HG03108 (cell line): ENCODE measurements at regions not wholly inside any gene's neighbourhood (a gene's known extent, or its start where the extent isn't known, plus 50 kb on each side); places are given as distances from the start of the nearest gene placed in this dataset.

Experiments
- ATAC-seq: cut with Tn5 transposase; IDR thresholded peaks from one replicate; pipeline ENCODE4 v1.9.1; 2021; ENCODE audit warnings: moderate library complexity; ENCODE audit not compliant: unreplicated experiment

- no peak for ATAC-seq
Observed at GRCh38 chr5:98460536-98460935, 312.9 kb upstream of the RGMB start.

DNA sequence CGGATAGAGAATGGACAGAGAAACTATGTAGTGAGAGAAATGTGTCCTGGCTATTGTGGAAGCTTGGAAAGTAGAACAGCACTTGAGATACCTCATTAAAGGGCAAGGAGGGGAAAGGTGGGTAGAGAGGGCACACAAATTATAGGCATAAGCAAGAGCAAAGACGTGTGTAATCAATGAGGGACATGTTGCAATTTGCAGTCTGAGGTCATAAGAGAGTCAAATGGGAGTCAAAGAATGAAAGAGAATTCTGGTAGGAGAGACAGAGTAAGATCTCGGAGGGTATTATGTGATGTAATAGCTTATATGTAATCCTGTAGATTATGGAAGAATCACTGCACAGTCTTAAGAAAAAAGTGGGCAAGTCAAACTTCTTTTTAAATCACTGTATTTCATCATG is 312.0 kb upstream of the RGMB start:
- ATAC-seq: no peak

GRCh38 chr5:98463222-98463621 is 310.2 kb upstream of the RGMB start:
- ATAC-seq: no peak

- ATAC-seq: no peak
Observed at GRCh38 chr5:98463676-98464075, 309.8 kb upstream of the RGMB start.

DNA sequence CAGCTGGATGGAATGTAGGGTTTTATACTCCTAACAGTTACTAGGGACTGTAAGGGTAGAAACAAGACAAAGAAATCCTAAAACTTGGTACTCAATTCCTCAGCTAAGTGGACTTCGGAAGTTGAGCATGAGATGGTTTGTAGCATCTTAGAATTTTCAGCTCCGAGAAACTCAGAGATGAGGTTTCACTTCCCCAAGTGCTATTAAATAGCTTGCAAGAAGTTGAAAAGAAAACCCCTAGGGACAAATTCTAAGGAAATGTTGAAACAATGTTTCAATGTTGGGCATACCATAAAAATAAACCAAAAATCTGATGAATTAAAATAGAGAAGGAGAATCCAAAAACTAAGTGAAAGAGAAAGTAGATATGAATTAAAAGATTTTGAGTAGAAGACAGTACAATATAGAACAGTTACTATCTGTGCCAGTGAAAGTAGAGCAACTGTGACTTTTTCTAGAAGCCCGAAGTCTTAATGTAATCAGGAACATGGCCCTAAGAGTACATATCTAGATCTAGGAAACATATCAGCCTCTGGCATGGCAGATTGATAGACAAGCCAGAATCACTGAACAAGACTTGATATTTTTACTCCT is 308.6 kb upstream of the RGMB start:
- peak; percentile 64 for ATAC-seq

- ATAC-seq: no peak
Observed at GRCh38 chr5:98468188-98468869, 305.1 kb upstream of the RGMB start.

DNA sequence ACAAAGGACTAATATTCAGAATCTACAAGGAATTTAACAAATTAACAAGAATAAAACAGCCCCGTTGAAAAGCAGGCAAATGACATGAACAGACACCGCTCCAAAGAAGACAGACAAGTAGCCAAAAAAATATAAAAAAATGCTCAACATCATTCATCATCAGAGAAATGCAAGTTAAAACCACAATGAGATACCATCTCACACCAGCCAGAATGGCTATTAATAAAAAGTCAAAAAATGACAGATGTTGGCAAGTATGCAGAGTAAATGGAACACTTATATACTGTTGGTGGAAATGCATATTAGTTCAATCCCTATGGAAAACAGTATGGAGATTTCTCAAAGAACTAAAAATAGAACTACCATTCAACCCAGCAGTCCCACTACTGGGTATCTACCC is 302.7 kb upstream of the RGMB start:
- no peak for ATAC-seq

DNA sequence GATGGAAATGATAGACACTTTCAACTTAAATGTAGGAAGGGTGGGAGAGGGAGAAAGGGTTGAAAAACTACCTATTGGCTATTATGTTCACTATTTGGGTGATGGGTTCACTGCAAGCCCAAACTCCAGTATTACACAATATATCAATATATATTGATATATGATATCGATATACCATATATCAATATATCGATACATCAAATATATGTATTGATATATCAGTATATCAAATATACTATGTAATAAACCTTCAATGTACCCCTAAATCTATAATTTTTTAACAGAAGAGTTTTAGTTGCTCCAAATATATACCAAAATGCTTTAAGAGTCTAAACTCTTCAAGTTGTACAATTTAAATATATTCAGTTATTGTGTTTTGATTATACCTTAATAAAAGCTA is 302.0 kb upstream of the RGMB start:
- no peak for ATAC-seq

DNA sequence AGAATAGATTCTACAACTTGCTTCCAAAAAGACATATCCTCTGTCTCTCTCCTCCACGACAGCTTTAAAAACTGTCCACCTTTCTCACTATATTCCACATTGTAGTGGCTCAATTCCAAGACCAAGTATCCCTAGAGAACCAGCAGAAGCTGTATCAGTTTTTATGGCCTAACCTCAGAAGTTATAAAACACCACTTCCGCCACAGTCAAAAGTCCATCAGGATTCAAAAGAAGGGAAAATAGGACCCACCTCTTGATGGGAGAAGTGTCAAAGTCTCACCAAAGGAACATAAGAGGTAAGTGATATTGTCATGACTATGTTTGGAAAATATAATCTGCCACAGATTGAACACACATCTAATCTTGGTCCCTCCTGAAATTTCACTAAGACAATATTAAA is 299.2 kb upstream of the RGMB start:
- no peak for ATAC-seq

GRCh38 chr5:98474782-98475181 is 298.7 kb upstream of the RGMB start:
- ATAC-seq: no peak

DNA sequence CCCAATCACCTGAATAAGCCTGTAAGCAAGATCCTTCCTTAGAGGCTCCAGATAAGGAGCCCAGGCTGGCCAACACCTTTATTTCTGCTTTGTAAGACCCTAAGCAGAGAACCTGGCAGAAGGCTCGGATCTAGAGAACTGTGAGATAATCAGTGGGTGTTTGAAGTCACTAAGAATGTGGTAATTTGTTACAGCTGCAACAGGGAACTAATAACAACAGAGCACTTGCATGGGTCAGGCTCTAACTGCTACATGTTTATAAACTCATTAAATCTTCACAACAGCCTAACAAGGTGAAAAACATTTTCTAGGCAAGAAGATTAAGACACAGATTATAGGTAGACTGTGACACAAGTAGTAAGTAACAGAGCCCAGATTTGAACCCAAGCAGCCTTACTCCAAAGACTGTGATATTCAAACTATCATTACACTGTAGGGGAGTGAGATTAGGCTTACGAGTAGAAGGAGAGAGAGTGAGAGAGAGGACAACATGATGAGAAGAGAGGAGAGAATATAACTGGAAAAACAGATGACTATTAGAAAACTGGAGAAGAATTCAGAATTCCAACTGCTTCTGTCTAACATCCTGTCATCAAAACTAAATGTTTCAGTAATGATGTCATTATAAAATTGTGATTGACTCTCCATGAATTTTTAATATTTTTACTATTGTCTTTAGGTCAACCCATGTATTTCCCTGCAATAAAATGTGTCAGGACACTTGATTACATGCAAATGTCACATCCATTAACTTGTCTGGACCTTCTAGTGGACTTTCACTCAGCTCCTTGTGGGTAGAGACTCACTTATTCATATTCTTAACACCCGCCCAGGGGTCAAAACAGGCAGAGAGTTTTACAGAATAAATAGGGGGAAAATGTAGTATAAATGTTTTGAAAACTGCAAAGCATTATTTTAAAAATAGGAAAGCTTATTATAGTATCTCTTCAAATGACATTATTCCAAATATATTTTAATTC is 290.9 kb upstream of the RGMB start:
- ATAC-seq: no peak

DNA sequence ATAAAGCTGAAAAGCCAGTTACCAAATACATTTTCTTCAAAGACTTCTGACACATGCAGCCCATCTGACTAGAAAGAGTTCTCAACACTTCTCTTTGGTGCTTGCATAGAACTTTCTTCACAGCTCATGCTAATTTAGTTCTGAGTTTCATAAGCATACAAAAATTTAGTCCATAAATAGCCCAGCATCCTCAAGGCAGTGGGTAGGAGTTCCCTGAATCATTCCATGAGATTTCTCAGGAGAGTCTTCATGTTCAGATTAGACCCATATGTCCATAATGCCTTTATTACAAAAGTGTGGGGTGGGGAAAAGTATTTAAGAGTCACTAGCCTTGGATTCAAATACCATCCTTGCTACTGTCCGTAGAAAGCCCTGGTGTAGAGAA is 290.2 kb upstream of the RGMB start:
- ATAC-seq: no peak

DNA sequence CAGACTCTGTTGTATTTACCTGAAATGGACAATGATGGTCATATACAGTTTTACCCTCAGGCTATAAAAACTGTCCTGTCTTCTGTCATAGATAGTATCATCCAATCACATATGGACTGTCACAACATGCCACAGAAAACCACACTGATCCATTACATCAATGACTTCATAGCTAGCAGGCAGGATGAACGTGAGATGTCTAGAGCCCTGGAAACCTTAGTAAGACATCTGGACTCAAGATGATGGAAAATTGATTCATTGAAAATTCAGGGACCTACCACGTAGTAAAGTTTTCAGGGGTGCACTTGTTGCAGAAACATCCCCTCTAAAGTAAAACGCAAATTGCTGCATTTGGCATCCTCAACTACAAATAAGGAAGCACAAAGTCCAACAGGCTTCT is 284.4 kb upstream of the RGMB start:
- no peak for ATAC-seq

- no peak for ATAC-seq
Observed at GRCh38 chr5:98490348-98490747, 283.1 kb upstream of the RGMB start.

- no peak for ATAC-seq
Observed at GRCh38 chr5:98492258-98492657, 281.2 kb upstream of the RGMB start.

DNA sequence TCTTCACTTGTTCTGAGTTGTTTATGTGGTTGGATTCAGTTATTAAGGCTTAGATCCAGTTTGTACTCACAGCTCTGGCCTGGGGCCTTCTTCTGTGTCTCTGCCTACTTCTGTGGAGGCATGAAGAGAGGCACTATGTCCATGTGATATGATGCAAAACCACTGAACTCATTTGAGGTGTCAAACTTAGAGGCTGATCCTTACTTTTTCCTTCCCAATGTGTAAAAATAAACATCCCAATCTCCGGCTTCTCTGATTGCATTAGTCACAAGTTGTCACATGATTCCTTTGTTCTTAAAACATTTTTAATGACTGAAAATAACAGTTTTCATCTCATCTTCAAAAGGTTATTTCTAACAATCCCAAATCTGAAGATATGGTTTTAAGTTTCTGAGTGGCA is 276.0 kb upstream of the RGMB start:
- ATAC-seq: no peak

GRCh38 chr5:98498028-98498427 is 275.4 kb upstream of the RGMB start:
- ATAC-seq: no peak

DNA sequence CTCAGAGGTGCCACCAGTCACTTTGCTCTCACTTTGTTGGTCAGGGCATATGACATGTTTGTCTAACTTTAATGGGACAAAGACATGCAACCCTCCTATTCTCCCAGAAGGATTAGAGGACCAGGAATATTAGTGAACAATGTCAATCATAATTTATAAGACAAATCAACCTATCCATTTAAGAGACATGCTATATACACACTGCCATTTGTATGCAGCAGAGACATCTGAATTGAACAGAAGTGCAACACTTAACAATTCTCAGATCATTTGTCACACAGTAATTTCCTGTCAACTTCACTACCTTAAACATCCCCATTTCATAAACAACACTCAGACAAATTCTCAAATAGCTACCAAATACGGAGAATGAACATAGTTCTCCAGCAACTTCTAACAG is 273.6 kb upstream of the RGMB start:
- ATAC-seq: no peak

DNA sequence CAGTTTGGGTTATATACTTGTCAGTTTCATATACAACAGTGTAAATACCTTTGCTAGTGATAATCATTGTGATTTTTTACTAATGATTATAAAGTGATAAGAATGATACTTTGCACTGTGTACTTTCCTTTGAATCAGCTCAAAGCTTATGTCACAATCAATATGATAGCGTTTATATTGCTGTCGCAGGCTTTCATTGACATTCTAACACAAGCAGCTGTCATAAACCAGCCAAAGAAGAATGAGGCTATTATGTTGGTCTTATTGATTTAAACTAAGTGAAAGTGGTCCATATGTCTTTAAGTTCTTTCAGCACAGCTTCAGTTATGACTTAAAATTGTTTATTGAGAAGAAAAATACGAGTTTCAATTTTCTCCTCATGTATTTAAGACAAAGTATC is 272.7 kb upstream of the RGMB start:
- ATAC-seq: no peak

DNA sequence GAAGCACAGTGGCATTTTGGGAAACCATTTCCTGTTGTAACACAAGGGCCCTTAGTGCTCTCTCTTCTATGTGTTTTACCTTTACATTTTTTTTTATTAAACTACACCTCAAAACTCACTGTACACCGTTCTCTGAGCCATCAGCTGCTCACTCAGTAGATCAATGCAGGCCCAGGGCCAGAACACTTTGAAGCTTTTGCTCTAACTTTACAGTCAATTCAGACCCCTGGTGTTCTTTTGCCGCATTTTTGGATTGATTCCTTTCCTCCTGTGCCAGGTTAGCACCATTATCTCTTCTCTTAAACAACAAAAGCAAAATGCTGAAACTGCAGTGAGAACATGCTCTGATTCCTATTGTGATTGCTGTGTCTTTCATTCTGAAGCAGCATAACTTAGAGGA is 269.8 kb upstream of the RGMB start:
- no peak for ATAC-seq

- ATAC-seq: no peak
Observed at GRCh38 chr5:98504505-98504904, 269.0 kb upstream of the RGMB start.
